Neuronal stem cell (in vitro differentiated cells): ENCODE measurements at regions not wholly inside any gene's neighbourhood (a gene's known extent, or its start where the extent isn't known, plus 50 kb on each side); places are given as distances from the start of the nearest gene placed in this dataset.
A peak's percentile ranks its signal among the peaks of the same experiment; 100 is the strongest.

Experiments used
- DNase-seq: peaks from one replicate; pipeline ENCODE4 v3.0.0-alpha.2; 2013; ENCODE audit warnings: low spot score
- H2AFZ ChIP-seq: one replicate; pipeline ENCODE4 v1.6.1; 2013; ENCODE audit warnings: mild to moderate bottlenecking, low read length, inconsistent platforms
- H2AK5ac ChIP-seq: 2 replicates; pipeline ENCODE4 v1.6.1; 2013; ENCODE audit warnings: low read depth, mild to moderate bottlenecking, inconsistent platforms, low read length, moderate library complexity, mixed read lengths
- H2BK120ac ChIP-seq: 2 replicates; pipeline ENCODE4 v1.6.1; 2013; ENCODE audit warnings: low read depth, mild to moderate bottlenecking, inconsistent platforms, low read length, moderate library complexity, mixed read lengths
- H2BK12ac ChIP-seq: one replicate; pipeline ENCODE4 v1.6.1; 2013; ENCODE audit warnings: low read length, inconsistent platforms
- H2BK15ac ChIP-seq: 2 replicates; pipeline ENCODE4 v1.6.1; 2013; ENCODE audit warnings: mild to moderate bottlenecking, low read length, inconsistent platforms, mixed read lengths
- H2BK5ac ChIP-seq: one replicate; pipeline ENCODE4 v1.6.1; 2013; ENCODE audit warnings: inconsistent platforms, mild to moderate bottlenecking, low read length, moderate library complexity
- H3K14ac ChIP-seq: one replicate; pipeline ENCODE4 v1.6.1; 2013; ENCODE audit warnings: low read length, inconsistent platforms
- H3K18ac ChIP-seq: 2 replicates; pipeline ENCODE4 v1.6.1; 2013; ENCODE audit warnings: low read length, inconsistent platforms
- H3K23ac ChIP-seq: 2 replicates; pipeline ENCODE4 v1.6.1; 2013; ENCODE audit warnings: low read depth, mild to moderate bottlenecking, mixed read lengths, low read length, inconsistent platforms; ENCODE audit not compliant: poor library complexity
- H3K27ac ChIP-seq: replicated peaks from 3 replicates; pipeline ENCODE4 v1.5.1; 2013; ENCODE audit warnings: low read length, inconsistent platforms
- H3K27me3 ChIP-seq, 3 experiments: 2 replicates each; pipeline ENCODE4 v1.6.1; 2013; ENCODE audit warnings: low read length in 3 of 3, mild to moderate bottlenecking in 2 of 3, inconsistent platforms in 1 of 3, low read depth in 1 of 3, mixed read lengths in 1 of 3, moderate library complexity in 1 of 3; ENCODE audit not compliant: control insufficient read depth in 3 of 3, insufficient read depth in 3 of 3
- H3K36me3 ChIP-seq, 2 donors: replicated peaks in 1 of 2; 2 replicates each; pipeline ENCODE4 v1.6.1; 2013; ENCODE audit warnings: low read length in 2 of 2; ENCODE audit not compliant: control insufficient read depth in 2 of 2, insufficient read depth in 2 of 2
- H3K4ac ChIP-seq: 2 replicates; pipeline ENCODE4 v1.6.1; 2013; ENCODE audit warnings: inconsistent platforms, mild to moderate bottlenecking, low read length, moderate library complexity
- H3K4me1 ChIP-seq, 2 donors: 1 replicate in 1 of 2; 2 replicates in 1 of 2; pipeline ENCODE4 v1.6.1; 2013; ENCODE audit warnings: low read length in 2 of 2, low read depth in 1 of 2; ENCODE audit not compliant: control insufficient read depth in 2 of 2, insufficient read depth in 1 of 2
- H3K4me2 ChIP-seq: one replicate; pipeline ENCODE4 v1.6.1; 2013; ENCODE audit warnings: mild to moderate bottlenecking, low read length, inconsistent platforms; ENCODE audit not compliant: insufficient read depth, poor library complexity, severe bottlenecking
- H3K4me3 ChIP-seq, 2 donors: 2 replicates each; pipeline ENCODE4 v1.5.1; 2013; ENCODE audit warnings: low read length in 2 of 2, mild to moderate bottlenecking in 2 of 2, inconsistent platforms in 1 of 2, moderate library complexity in 1 of 2
- H3K79me1 ChIP-seq: one replicate; pipeline ENCODE4 v1.6.1; 2013; ENCODE audit warnings: low read depth, mild to moderate bottlenecking, inconsistent platforms, low read length, moderate library complexity
- H3K9ac ChIP-seq: one replicate; pipeline ENCODE4 v1.6.1; 2013; ENCODE audit warnings: mild to moderate bottlenecking, low read depth, low read length, inconsistent platforms; ENCODE audit not compliant: poor library complexity
- H3K9me3 ChIP-seq, 2 donors: replicated peaks in 1 of 2; 2 replicates each; pipeline versions ENCODE3 to v1.6.1; 2013; ENCODE audit warnings: low read length in 2 of 2, mild to moderate bottlenecking in 2 of 2, inconsistent platforms in 1 of 2, low read depth in 1 of 2, mixed read lengths in 1 of 2, moderate library complexity in 1 of 2; ENCODE audit not compliant: control insufficient read depth in 2 of 2, insufficient read depth in 1 of 2
- H4K8ac ChIP-seq: one replicate; pipeline ENCODE4 v1.6.1; 2013; ENCODE audit warnings: low read depth, mild to moderate bottlenecking, inconsistent platforms, low read length, moderate library complexity
- H4K91ac ChIP-seq: one replicate; pipeline ENCODE4 v1.6.1; 2013; ENCODE audit warnings: low read length, low read depth, mild to moderate bottlenecking, inconsistent platforms; ENCODE audit not compliant: poor library complexity
- WGBS, 2 donors: extraction: QIAGEN DNeasy Blood & Tissue Kit; methylation state at CpG; one replicate each; pipeline ENCODE4 v1.1.7; 2013; ENCODE audit warnings: missing lambda C conversion rate in 2 of 2, mixed read lengths in 1 of 2; ENCODE audit not compliant: insufficient read length in 2 of 2, insufficient replicate concordance in 1 of 2; ENCODE audit errors: extremely low coverage in 2 of 2; 5-methylcytosine and 5-hydroxymethylcytosine counted together

DNA sequence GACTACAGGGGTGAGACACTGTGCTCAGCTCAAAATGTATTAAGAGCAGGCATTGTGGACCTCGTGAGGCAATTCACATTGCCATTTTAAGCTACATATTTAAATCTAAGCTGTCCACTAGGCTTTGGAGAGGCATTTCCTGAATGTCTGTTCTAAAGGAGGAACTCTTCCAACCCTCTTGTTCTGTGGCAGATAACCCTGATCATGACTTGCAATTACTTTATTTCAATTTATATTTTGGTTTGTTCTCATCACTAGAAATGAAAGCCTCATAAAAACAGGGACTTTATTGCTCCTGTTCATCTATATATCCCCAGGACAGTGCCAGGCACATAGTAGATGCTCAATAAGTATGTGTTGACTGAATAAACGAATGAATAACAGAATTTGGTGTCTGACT, 84.0 kb upstream of the SALL4 start:
- Histone ChIP-seq H3K4me1 (peaks cover 13 to 24% of the 10 kb centered on the region in 2 donors), H2BK15ac (no peak overlapping the region), H3K14ac (no peak overlapping the region), H3K9me3 (no peaks in the 10 kb centered on the region), H3K4me2 (no peak overlapping the region), H2AFZ (no peak overlapping the region), H4K91ac (no peak overlapping the region), H3K4me3 (no peak overlapping the region), H2BK12ac (no peak overlapping the region), H2BK120ac (no peak overlapping the region), H3K36me3 (no peaks in the 10 kb centered on the region), H4K8ac (no peak overlapping the region), H3K9ac (no peak overlapping the region), H3K23ac (no peak overlapping the region), H2AK5ac (peak overlapping the region; percentile 82), H3K27ac (no peak overlapping the region), H2BK5ac (peak overlapping the region; percentile 3), H3K18ac (no peak overlapping the region), H3K4ac (no peak overlapping the region), H3K79me1 (no peaks in the 10 kb centered on the region), H3K27me3 (no peaks in the 10 kb centered on the region)
- no CpG with 5 or more reads among the region's 2 CpGs for WGBS, 2 donors
- DNase-seq, result no peak

DNA sequence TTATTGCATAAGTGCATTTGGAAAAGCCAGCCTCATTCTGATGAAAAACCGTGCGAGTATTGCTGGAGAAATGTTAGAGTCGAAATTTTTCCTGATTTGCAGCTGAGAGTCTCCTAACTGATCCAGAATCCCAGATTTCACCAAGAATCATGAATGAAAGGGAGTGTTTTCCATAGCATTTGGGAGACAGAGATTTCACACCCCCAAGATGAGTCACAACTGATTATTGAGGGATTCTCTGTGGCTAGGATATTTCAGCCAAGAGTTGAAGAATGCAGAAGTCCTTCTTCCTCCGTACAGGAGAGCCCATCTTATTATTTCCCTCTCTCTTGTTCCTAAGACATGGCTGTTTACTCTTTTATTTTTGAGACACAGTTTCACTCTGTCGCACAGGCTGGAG, 82.2 kb upstream of the SALL4 start:
- Histone ChIP-seq H3K27me3 (no peaks in the 10 kb centered on the region), H2BK5ac (no peak overlapping the region), H3K4me2 (no peak overlapping the region), H4K91ac (no peak overlapping the region), H3K27ac (no peak overlapping the region), H3K4me1 (peaks cover 11 to 20% of the 10 kb centered on the region in 2 donors), H2BK12ac (no peak overlapping the region), H2BK15ac (no peak overlapping the region), H2AK5ac (no peak overlapping the region), H3K23ac (no peak overlapping the region), H3K36me3 (no peaks in the 10 kb centered on the region), H3K14ac (no peak overlapping the region), H3K9ac (no peak overlapping the region), H3K18ac (no peak overlapping the region), H3K79me1 (no peaks in the 10 kb centered on the region), H3K4me3 (no peak overlapping the region), H3K9me3 (no peaks in the 10 kb centered on the region), H2AFZ (no peak overlapping the region), H4K8ac (no peak overlapping the region), H3K4ac (no peak overlapping the region), H2BK120ac (no peak overlapping the region)
- no CpG with 5 or more reads among the region's 5 CpGs for WGBS, 2 donors
- DNase-seq, result no peak

DNA sequence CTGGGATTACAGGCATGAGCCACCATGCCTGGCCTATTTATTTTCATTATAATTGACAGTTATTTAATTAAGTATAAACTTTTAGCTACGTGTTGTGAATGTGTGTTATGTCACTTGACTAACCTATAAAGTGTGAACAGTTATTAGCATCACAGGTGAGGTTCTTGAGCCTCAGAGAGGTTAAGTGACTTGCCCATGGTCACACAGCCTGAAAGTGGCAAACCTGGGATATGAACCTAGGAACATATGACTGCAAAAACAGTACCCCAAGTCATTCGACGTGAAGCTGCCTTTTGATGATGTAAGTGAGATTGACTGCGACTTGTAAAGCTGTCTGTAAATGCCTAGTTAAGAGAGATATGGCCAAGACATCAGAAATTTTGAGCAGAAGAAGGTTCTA, 77.9 kb upstream of the SALL4 start:
- Histone ChIP-seq H3K4me3 (no peak overlapping the region), H3K23ac (no peak overlapping the region), H2AFZ (no peak overlapping the region), H3K27ac (no peak overlapping the region), H4K91ac (no peak overlapping the region), H3K14ac (no peak overlapping the region), H3K9ac (no peak overlapping the region), H3K9me3 (no peaks in the 10 kb centered on the region), H3K4me2 (no peak overlapping the region), H4K8ac (no peak overlapping the region), H3K36me3 (no peaks in the 10 kb centered on the region), H3K4ac (no peak overlapping the region), H2BK5ac (no peak overlapping the region), H3K18ac (no peak overlapping the region), H3K4me1 (peaks cover 0 to 3% of the 10 kb centered on the region in 2 donors), H2BK120ac (no peak overlapping the region), H2BK15ac (no peak overlapping the region), H2AK5ac (no peak overlapping the region), H3K27me3 (no peaks in the 10 kb centered on the region), H2BK12ac (no peak overlapping the region), H3K79me1 (no peaks in the 10 kb centered on the region)
- no peak for DNase-seq
- no CpG with 5 or more reads among the region's 4 CpGs for WGBS, 2 donors

DNA sequence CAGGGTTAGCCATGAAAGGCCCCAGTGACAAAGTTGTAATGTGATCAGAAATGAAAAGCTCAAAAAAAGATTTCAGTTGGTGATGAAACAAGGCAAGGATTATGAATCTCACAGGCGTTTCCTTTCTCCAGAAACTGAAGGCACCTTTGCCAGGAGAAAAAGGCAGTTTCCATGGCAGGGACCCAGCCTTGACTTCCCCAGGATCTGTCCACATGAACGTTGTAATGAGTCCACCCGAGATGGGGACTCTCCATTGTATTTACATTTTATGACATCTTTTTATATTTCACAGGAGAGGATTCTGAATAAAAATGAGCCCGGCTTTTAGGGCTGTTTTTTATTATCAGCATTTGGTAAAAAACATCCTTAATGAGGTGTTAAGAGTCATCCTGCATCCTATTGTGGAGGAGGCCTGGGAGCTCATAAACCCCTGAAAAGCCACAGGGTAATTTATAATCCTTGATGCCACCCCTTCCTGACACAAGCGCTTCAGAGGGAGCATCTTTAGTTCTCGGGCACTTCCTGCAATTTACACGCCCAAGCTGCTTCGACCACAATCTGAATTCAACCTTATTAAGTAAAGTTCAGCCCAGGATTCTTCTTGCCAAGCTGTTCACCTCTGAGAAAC, 74.1 kb upstream of the SALL4 start:
- WGBS, 2 donors, result no CpG with 5 or more reads among the region's 8 CpGs
- DNase-seq, result no peak

More for the DNA sequence above, 74.1 kb upstream of the SALL4 start:
- Histone ChIP-seq H3K79me1 (no peaks in the 10 kb centered on the region), H3K23ac (no peak overlapping the region), H4K8ac (no peak overlapping the region), H3K4me1 (peaks cover 0 to 3% of the 10 kb centered on the region in 2 donors), H2AFZ (peak overlapping the region; percentile 35), H3K9me3 (no peaks in the 10 kb centered on the region), H3K14ac (no peak overlapping the region), H2BK15ac (no peak overlapping the region), H2BK120ac (no peak overlapping the region), H3K4me2 (no peak overlapping the region), H3K18ac (no peak overlapping the region), H3K36me3 (no peaks in the 10 kb centered on the region), H3K4ac (no peak overlapping the region), H2BK5ac (no peak overlapping the region), H3K9ac (no peak overlapping the region), H3K27ac (peak overlapping the region; percentile 38), H2AK5ac (no peak overlapping the region), H3K4me3 (no peak overlapping the region), H3K27me3 (no peaks in the 10 kb centered on the region), H4K91ac (no peak overlapping the region), H2BK12ac (no peak overlapping the region)
